ENCODE measurements at regions not wholly inside any gene's neighbourhood (a gene's known extent, or its start where the extent isn't known, plus 50 kb on each side); places are given as distances from the start of the nearest gene placed in this dataset.

DNA sequence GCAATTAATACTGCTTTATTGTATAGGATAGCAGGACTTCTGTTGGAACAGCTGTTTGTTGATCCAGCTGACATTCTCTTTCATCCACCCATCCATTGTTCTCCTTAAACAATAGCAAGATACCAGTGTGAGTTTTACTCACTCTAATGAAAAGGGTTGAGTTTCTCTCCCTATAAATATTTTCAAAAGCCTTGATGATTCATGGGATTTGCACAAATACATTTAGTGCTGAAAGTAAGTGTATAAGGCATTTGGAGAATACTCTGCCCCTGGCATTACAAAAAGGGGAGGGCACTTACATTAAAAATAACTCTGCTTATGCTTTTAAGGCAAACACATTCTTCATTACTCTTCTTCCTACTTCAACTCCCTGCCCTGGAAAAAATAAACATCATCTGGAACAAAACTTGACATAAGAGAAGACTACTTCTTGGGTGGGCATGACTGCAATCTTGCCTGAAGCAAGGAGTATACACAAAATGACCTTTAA, 634.9 kb downstream of the METTL15 start:
- Histone ChIP-seq H3K4me3 (ENCODE audit: insufficient read depth, low read length, poor library complexity, severe bottlenecking) (no peak overlapping the region), H2AFZ (ENCODE audit: low read depth, low read length, severe bottlenecking) (no peak overlapping the region), H3K4me2 (ENCODE audit: low read depth, low read length, poor library complexity, severe bottlenecking) (no peak overlapping the region), H3K9ac (ENCODE audit: low read length) (no peak overlapping the region), H3F3A (ENCODE audit: insufficient read depth) (no peaks in the 10 kb centered on the region), H3K27ac (ENCODE audit: low read depth, low read length) (no peak overlapping the region), H4K20me1 (ENCODE audit: low read depth, low read length) (no peaks in the 10 kb centered on the region), H3K79me2 (ENCODE audit: insufficient read depth, low read length) (no peaks in the 10 kb centered on the region), H3K36me3 (ENCODE audit: low read length) (no peaks in the 10 kb centered on the region), H3K9me2 (replicated peaks; ENCODE audit: insufficient read depth, low read length) (no peaks in the 10 kb centered on the region), H3K9me3 (ENCODE audit: insufficient read depth, low read length) (no peaks in the 10 kb centered on the region), H3K27me3 (ENCODE audit: low read length) (no peaks in the 10 kb centered on the region)
- TF ChIP-seq, protein P1, sequence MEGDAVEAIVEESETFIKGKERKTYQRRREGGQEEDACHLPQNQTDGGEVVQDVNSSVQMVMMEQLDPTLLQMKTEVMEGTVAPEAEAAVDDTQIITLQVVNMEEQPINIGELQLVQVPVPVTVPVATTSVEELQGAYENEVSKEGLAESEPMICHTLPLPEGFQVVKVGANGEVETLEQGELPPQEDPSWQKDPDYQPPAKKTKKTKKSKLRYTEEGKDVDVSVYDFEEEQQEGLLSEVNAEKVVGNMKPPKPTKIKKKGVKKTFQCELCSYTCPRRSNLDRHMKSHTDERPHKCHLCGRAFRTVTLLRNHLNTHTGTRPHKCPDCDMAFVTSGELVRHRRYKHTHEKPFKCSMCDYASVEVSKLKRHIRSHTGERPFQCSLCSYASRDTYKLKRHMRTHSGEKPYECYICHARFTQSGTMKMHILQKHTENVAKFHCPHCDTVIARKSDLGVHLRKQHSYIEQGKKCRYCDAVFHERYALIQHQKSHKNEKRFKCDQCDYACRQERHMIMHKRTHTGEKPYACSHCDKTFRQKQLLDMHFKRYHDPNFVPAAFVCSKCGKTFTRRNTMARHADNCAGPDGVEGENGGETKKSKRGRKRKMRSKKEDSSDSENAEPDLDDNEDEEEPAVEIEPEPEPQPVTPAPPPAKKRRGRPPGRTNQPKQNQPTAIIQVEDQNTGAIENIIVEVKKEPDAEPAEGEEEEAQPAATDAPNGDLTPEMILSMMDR (IDR thresholded peaks at IDR 0.05; ENCODE audit: insufficient read depth, low read length, poor library complexity, severe bottlenecking) = no peak
- TF ChIP-seq EZH2phosphoT487 (conservative IDR thresholded peaks at IDR 0.05; ENCODE audit: low read length) = no peak

DNA sequence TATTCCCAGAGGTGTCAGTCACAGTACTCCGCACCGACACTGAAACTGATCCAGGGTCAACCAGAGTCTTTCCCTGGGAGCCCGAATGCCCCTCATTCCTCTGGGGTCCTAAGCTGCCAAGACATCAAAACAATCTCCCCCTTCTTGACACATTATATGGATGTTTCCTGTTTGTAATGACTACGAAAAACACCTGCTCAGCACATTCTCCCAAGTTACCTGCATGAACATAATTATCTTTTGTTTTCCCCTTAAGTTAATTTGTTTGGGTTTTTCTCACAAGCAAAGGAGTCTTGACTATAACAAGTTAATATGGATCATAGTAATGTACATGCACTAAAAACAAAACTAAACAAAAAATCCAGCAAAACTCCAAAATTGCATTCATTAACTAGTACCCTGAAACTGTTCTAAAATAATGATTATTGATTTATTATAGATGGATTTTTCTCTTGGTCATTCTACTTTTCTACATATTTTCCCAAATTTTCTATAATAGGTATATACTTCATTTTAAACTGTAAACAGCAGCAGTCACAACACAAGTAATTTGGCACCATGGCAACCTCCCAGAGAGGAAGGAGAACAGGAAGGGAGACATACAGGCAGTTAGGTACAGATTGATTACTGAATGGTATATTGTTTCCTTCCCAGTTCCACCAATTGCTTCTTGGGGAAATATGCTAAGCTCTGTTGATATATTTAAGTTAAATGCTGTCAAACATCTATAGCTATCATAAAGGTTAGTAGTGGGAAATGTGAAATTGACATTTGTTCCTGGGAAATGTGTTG, 631.5 kb downstream of the METTL15 start:
- Histone ChIP-seq H3K9me3 (ENCODE audit: insufficient read depth, low read length) (no peaks in the 10 kb centered on the region), H2AFZ (ENCODE audit: low read depth, low read length, severe bottlenecking) (no peak overlapping the region), H3K36me3 (ENCODE audit: low read length) (no peaks in the 10 kb centered on the region), H3K4me3 (ENCODE audit: insufficient read depth, low read length, poor library complexity, severe bottlenecking) (no peak overlapping the region), H3K27me3 (ENCODE audit: low read length) (no peaks in the 10 kb centered on the region), H3K9ac (ENCODE audit: low read length) (no peak overlapping the region), H3K79me2 (ENCODE audit: insufficient read depth, low read length) (no peaks in the 10 kb centered on the region), H3K9me2 (replicated peaks; ENCODE audit: insufficient read depth, low read length) (no peaks in the 10 kb centered on the region), H3K4me2 (ENCODE audit: low read depth, low read length, poor library complexity, severe bottlenecking) (no peak overlapping the region), H3K27ac (ENCODE audit: low read depth, low read length) (no peak overlapping the region), H3F3A (ENCODE audit: insufficient read depth) (no peaks in the 10 kb centered on the region), H4K20me1 (ENCODE audit: low read depth, low read length) (no peaks in the 10 kb centered on the region)
- TF ChIP-seq EZH2phosphoT487 (conservative IDR thresholded peaks at IDR 0.05; ENCODE audit: low read length) = no peak
- TF ChIP-seq, protein P1 (IDR thresholded peaks at IDR 0.05; ENCODE audit: insufficient read depth, low read length, poor library complexity, severe bottlenecking) = no peak

DNA sequence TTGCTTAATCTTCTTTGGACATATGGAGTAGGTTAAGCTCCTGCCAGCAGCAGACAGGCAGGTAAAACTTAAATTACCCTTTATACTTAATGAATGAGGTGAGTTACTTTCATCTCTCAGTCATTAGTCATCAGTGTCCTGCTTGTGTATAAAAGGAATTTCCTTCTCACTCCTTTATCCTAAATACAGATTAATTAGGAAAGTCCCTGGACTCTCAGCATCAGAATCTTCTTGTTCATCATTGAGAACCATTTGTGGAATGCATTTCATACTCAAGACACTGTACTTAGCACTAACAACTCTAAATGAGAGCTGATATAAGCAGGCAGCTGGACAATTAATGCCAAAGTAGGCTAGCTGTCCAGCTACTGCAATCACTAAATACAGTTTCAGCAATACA, 630.4 kb downstream of the METTL15 start:
- no peaks in the 10 kb centered on the region for H3K27me3 ChIP-seq (ENCODE audit: low read length)
- TF ChIP-seq EZH2phosphoT487 (conservative IDR thresholded peaks at IDR 0.05; ENCODE audit: low read length) = no peak
- TF ChIP-seq, protein P1 (IDR thresholded peaks at IDR 0.05; ENCODE audit: insufficient read depth, low read length, poor library complexity, severe bottlenecking) = no peak
- no peak overlapping the region for H3K4me2 ChIP-seq (ENCODE audit: low read depth, low read length, poor library complexity, severe bottlenecking)
- H3K27ac ChIP-seq (ENCODE audit: low read depth, low read length) = no peak overlapping the region
- no peaks in the 10 kb centered on the region for H3K36me3 ChIP-seq (ENCODE audit: low read length)
- no peak overlapping the region for H3K4me3 ChIP-seq (ENCODE audit: insufficient read depth, low read length, poor library complexity, severe bottlenecking)
- H4K20me1 ChIP-seq (ENCODE audit: low read depth, low read length) = no peaks in the 10 kb centered on the region
- H3K9ac ChIP-seq (ENCODE audit: low read length) = no peak overlapping the region
- H2AFZ ChIP-seq (ENCODE audit: low read depth, low read length, severe bottlenecking) = no peak overlapping the region
- no peaks in the 10 kb centered on the region for H3K79me2 ChIP-seq (ENCODE audit: insufficient read depth, low read length)
- H3F3A ChIP-seq (ENCODE audit: insufficient read depth) = no peaks in the 10 kb centered on the region
- H3K9me2 ChIP-seq (replicated peaks; ENCODE audit: insufficient read depth, low read length) = no peaks in the 10 kb centered on the region
- H3K9me3 ChIP-seq (ENCODE audit: insufficient read depth, low read length) = no peaks in the 10 kb centered on the region

All from SU-DHL-6 (cell line).